ENCODE measurements at regions not wholly inside any gene's neighbourhood (a gene's known extent, or its start where the extent isn't known, plus 50 kb on each side); places are given as distances from the start of the nearest gene placed in this dataset.

GRCh38 chr7:156166692-156167416, 354.6 kb upstream of the SHH start:
- no peak for ATAC-seq (ENCODE audit: low read depth)
- WGBS (ENCODE audit: insufficient coverage), result 86% methylated on average over 11 of the region's 12 CpGs
- no peaks in the 10 kb centered on the region for H3K9me3 Mint-ChIP-seq (ENCODE audit: insufficient read depth)

More at GRCh38 chr7:156166692-156167416, 354.6 kb upstream of the SHH start:
- H3K27me3 ChIP-seq (replicated peaks in 1 of 4; ENCODE audit: control extremely low read depth in 1 of 4, control insufficient read depth in 3 of 4, insufficient read depth in 4 of 4, low read length in 3 of 4), result peaks cover 0 to 3% (median 0%) of the 10 kb centered on the region in 4 experiments
- no peak overlapping the region for H3K4me2 ChIP-seq (replicated peaks; ENCODE audit: low read depth, low read length, poor library complexity, severe bottlenecking)
- POLR2A ChIA-PET, result no interaction called here
- no peak for DNase-seq
- H2AFZ ChIP-seq (ENCODE audit: insufficient read depth, low read depth, low read length, poor library complexity, severe bottlenecking), result no peak overlapping the region
- no peaks in the 10 kb centered on the region for H4K20me1 ChIP-seq (ENCODE audit: control insufficient read depth, insufficient read depth, low read length, poor library complexity, severe bottlenecking)
- no peaks in the 10 kb centered on the region for H3K4me1 Mint-ChIP-seq
- H3K4me1 ChIP-seq (ENCODE audit: control insufficient read depth in 2 of 2, insufficient read depth in 2 of 2, low read length in 2 of 2), result no peaks in the 10 kb centered on the region
- intact Hi-C loops (cut with micrococcal nuclease), result no loop called here
- no peaks in the 10 kb centered on the region for H3K27me3 Mint-ChIP-seq
- no peak overlapping the region for H3K27ac Mint-ChIP-seq
- H3K4me3 ChIP-seq (ENCODE audit: control extremely low read depth in 1 of 5, extremely low read depth in 1 of 5, insufficient read depth in 1 of 5, low read depth in 2 of 5, low read length in 4 of 5), result no peak overlapping the region
- TF ChIP-seq CTCF (IDR thresholded peaks at IDR 0.05) (no peak), EZH2 (IDR thresholded peaks at IDR 0.05; ENCODE audit: borderline replicate concordance, insufficient read depth, low read depth, low read length, poor library complexity, severe bottlenecking) (no peak)
- CTCF ChIA-PET, result no interaction called here
- H3K4me3 Mint-ChIP-seq, result no peak overlapping the region
- no peaks in the 10 kb centered on the region for H3K36me3 ChIP-seq (replicated peaks in 1 of 2; ENCODE audit: control extremely low read depth in 1 of 2, control insufficient read depth in 1 of 2, extremely low read depth in 1 of 2, insufficient read depth in 2 of 2, low read length in 1 of 2)
- no peaks in the 10 kb centered on the region for H3K79me2 ChIP-seq (ENCODE audit: control insufficient read depth, insufficient read depth, low read length)
- H3K9ac ChIP-seq (ENCODE audit: low read length), result no peak overlapping the region
- no peak overlapping the region for H3K27ac ChIP-seq (ENCODE audit: low read length in 2 of 2)
- H3K9me3 ChIP-seq (ENCODE audit: control extremely low read depth in 1 of 3, control insufficient read depth in 2 of 3, insufficient read depth in 1 of 3, low read length in 2 of 3), result peaks cover 0 to 6% (median 0%) of the 10 kb centered on the region in 3 donors

All from B cell (primary cell).